Right forelimb (tissue), 1 donor: ENCODE measurements at regions not wholly inside any gene's neighbourhood (a gene's known extent, or its start where the extent isn't known, plus 50 kb on each side); places are given as distances from the start of the nearest gene placed in this dataset.
"Not testable (repeated sequence)": the region's sequence is repeated elsewhere in the genome, so short reads cannot be mapped to it uniquely, and the experiment has no call there.

Experiments used
- DNase-seq: peaks from one replicate; pipeline ENCODE4 v3.0.0-alpha.2; 2018

GRCh38 chr17:22138861-22139469 is 446.6 kb downstream of the KCNJ18 start:
- DNase-seq = no peak

GRCh38 chr17:22142091-22142490 is 449.8 kb downstream of the KCNJ18 start:
- DNase-seq = no peak

- no peak for DNase-seq
Observed at GRCh38 chr17:22145605-22146178, 453.4 kb downstream of the KCNJ18 start.

- no peak for DNase-seq
Observed at GRCh38 chr17:22158364-22158763, 466.0 kb downstream of the KCNJ18 start.

GRCh38 chr17:22161376-22161775 is 469.1 kb downstream of the KCNJ18 start:
- no peak for DNase-seq

GRCh38 chr17:22171631-22172030 is 479.3 kb downstream of the KCNJ18 start:
- DNase-seq = no peak

GRCh38 chr17:22193113-22193512 is 500.8 kb downstream of the KCNJ18 start:
- DNase-seq = no peak

GRCh38 chr17:22200187-22200586 is 507.9 kb downstream of the KCNJ18 start:
- DNase-seq = not testable (repeated sequence)

- DNase-seq = no peak
Observed at GRCh38 chr17:22202702-22203101, 510.4 kb downstream of the KCNJ18 start.

- DNase-seq = no peak
Observed at GRCh38 chr17:22203208-22203715, 510.9 kb downstream of the KCNJ18 start.

- not testable (repeated sequence) for DNase-seq
Observed at GRCh38 chr17:22204076-22204475, 511.8 kb downstream of the KCNJ18 start.

- not testable (repeated sequence) for DNase-seq
Observed at GRCh38 chr17:22210212-22210611, 517.9 kb downstream of the KCNJ18 start.

GRCh38 chr17:22213169-22213568 is 520.8 kb downstream of the KCNJ18 start:
- not testable (repeated sequence) for DNase-seq

- DNase-seq = no peak
Observed at GRCh38 chr17:22217135-22217534, 524.8 kb downstream of the KCNJ18 start.

- no peak for DNase-seq
Observed at GRCh38 chr17:22221344-22221743, 529.0 kb downstream of the KCNJ18 start.

- not testable (repeated sequence) for DNase-seq
Observed at GRCh38 chr17:22226477-22226876, 534.2 kb downstream of the KCNJ18 start.

GRCh38 chr17:22226932-22227331 is 534.6 kb downstream of the KCNJ18 start:
- DNase-seq = not testable (repeated sequence)

- DNase-seq = not testable (repeated sequence)
Observed at GRCh38 chr17:22227699-22228553, 535.6 kb downstream of the KCNJ18 start.

GRCh38 chr17:22229821-22230220 is 537.5 kb downstream of the KCNJ18 start:
- DNase-seq = not testable (repeated sequence)

- DNase-seq = no peak
Observed at GRCh38 chr17:22233382-22233781, 541.1 kb downstream of the KCNJ18 start.

- no peak for DNase-seq
Observed at GRCh38 chr17:22242472-22242871, 550.1 kb downstream of the KCNJ18 start.

- DNase-seq = no peak
Observed at GRCh38 chr17:22251498-22251897, 559.2 kb downstream of the KCNJ18 start.

- no peak for DNase-seq
Observed at GRCh38 chr17:22253007-22253406, 560.7 kb downstream of the KCNJ18 start.

- no peak for DNase-seq
Observed at GRCh38 chr17:22265807-22266206, 573.5 kb downstream of the KCNJ18 start.
